T-cell (primary cell): ENCODE measurements at regions not wholly inside any gene's neighbourhood (a gene's known extent, or its start where the extent isn't known, plus 50 kb on each side); places are given as distances from the start of the nearest gene placed in this dataset.
"Not testable (repeated sequence)": the region's sequence is repeated elsewhere in the genome, so short reads cannot be mapped to it uniquely, and the experiment has no call there.

Experiments used
- ATAC-seq, 4 experiments: fragments of 200-7000 bp in 3 of 4; fragments of 150-1000 bp in 1 of 4; cut with Tn5 transposase; replicated peaks in 1 of 4; 1 replicate in 3 of 4; 2 replicates in 1 of 4; pipeline ENCODE4 v1.10.0; 2021; ENCODE audit warnings: moderate library complexity in 3 of 4, mild to moderate bottlenecking in 2 of 4, moderate number of reproducible peaks in 1 of 4
- CTCF ChIA-PET, 2 donors: fragments of 300-600 bp; sonication (Branson Sonifier 250); formaldehyde crosslinking; loops; one replicate each; lab custom pipeline; 2022; ENCODE audit warnings: antibody characterized with exemption in 2 of 2; lab: Charles Lee
- POLR2A ChIA-PET, 2 donors: fragments of 300-600 bp; sonication (Branson Sonifier 250); formaldehyde crosslinking; loops; one replicate each; lab custom pipeline; 2022; ENCODE audit warnings: antibody characterized with exemption in 2 of 2; lab: Charles Lee
- DNase-seq, 35 experiments: peaks; one replicate each; pipeline versions ENCODE4 v3.0.0 to v3.0.0-alpha.2; 2013 to 2023
- H3K27ac ChIP-seq: one replicate; pipeline ENCODE4 v1.5.1; 2013; ENCODE audit warnings: low read length
- H3K27me3 ChIP-seq, 2 experiments: replicated peaks in 1 of 2; 1 replicate in 1 of 2; 2 replicates in 1 of 2; pipeline versions ENCODE4 v1.6.1 to v1.7.0; 2013; ENCODE audit warnings: low read length in 1 of 2, mixed read lengths in 1 of 2; ENCODE audit not compliant: control insufficient read depth in 2 of 2, insufficient read depth in 2 of 2; ENCODE audit errors: extremely low read depth in 1 of 2
- H3K36me3 ChIP-seq, 2 donors: 1 replicate in 1 of 2; 2 replicates in 1 of 2; pipeline versions ENCODE4 v1.6.1 to v1.7.0; 2013; ENCODE audit warnings: low read length in 1 of 2; ENCODE audit not compliant: control insufficient read depth in 2 of 2, insufficient read depth in 1 of 2; ENCODE audit errors: extremely low read depth in 1 of 2
- H3K4me1 ChIP-seq, 2 experiments: 1 replicate in 1 of 2; 2 replicates in 1 of 2; pipeline versions ENCODE4 v1.6.1 to v1.7.0; 2013; ENCODE audit warnings: low read length in 2 of 2, mixed read lengths in 1 of 2; ENCODE audit not compliant: insufficient read depth in 2 of 2, control insufficient read depth in 1 of 2; ENCODE audit errors: extremely low read depth in 1 of 2
- H3K4me3 ChIP-seq, 2 donors: 1 replicate in 1 of 2; 2 replicates in 1 of 2; pipeline versions ENCODE4 v1.5.1 to v1.7.0; 2013; ENCODE audit warnings: mild to moderate bottlenecking in 2 of 2, low read length in 1 of 2, moderate library complexity in 1 of 2; ENCODE audit not compliant: control insufficient read depth in 1 of 2; ENCODE audit errors: extremely low read depth in 1 of 2
- H3K9me3 ChIP-seq: 2 replicates; pipeline ENCODE4 v1.7.0; 2013
- H3K27ac Mint-ChIP-seq, 2 donors: one replicate each; pipeline ENCODE4 v1.8.0; 2020 to 2021; ENCODE audit warnings: mild to moderate bottlenecking in 2 of 2, mixed read lengths in 2 of 2
- H3K27me3 Mint-ChIP-seq, 2 donors: one replicate each; pipeline ENCODE4 v1.8.0; 2021 to 2022; ENCODE audit warnings: mixed read lengths in 2 of 2
- H3K36me3 Mint-ChIP-seq: one replicate; pipeline ENCODE4 v1.8.0; 2021; ENCODE audit warnings: mixed read lengths
- H3K4me1 Mint-ChIP-seq, 3 donors: one replicate each; pipeline ENCODE4 v1.8.0; 2020 to 2022; ENCODE audit warnings: mixed read lengths in 3 of 3, mild to moderate bottlenecking in 1 of 3
- H3K4me3 Mint-ChIP-seq, 3 donors: one replicate each; pipeline ENCODE4 v1.8.0; 2020 to 2022; ENCODE audit warnings: mild to moderate bottlenecking in 3 of 3, mixed read lengths in 3 of 3, moderate library complexity in 3 of 3
- H3K9me3 Mint-ChIP-seq, 3 donors: one replicate each; pipeline ENCODE4 v1.8.0; 2020 to 2022; ENCODE audit warnings: mixed read lengths in 3 of 3
- WGBS: methylation state at CpG from one replicate; pipeline ENCODE4 v1.1.5; 2013; ENCODE audit warnings: missing lambda C conversion rate; ENCODE audit not compliant: insufficient coverage; 5-methylcytosine and 5-hydroxymethylcytosine counted together

DNA sequence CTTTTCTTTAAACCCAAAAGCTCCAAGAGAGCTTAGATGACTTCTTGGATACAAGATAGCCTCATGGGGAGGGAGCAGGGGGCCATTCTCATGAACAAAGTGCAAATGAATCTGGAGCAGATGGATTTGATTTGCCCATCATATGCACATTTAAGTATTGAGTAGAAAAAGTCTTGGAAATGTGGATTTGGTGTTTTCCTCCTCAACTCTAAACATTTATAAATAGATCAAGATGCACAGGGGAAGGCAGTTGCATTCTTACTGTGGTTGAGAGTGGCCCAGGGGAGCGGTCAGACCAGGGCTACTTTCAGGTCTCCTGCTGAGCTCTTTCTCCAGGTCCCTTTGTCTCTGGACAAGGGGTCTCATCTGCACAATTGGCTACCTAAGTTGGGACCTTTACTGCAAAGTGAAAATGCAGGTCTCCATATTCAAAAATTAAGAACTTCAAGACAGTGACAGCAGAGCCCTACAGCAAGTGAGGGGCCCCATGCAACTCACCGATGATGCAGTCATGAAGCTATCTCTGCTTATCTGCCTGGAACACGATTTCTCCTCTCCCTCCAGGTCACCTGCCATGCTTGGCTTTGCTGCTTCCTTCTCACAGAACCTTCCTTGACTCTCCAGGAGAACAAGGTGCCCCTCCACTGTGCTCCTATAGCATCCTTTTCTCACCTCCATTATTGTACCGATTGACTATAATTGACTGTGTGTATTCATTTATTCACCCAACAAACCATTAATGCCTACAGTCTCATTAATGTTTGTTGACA lies 145.4 kb downstream of the LPIN1 start:
- ChIA-PET CTCF (interaction anchor here in 1 of 2 donors (0.5 kb wide), 1 partner anchor 761 kb away, joined by 3 read pairs; no protein-coding TSS in a partner anchor), POLR2A (interaction anchor here in 1 of 2 donors (0.8 kb wide), 1 partner anchor 88 kb away, joined by 3 read pairs; no protein-coding TSS in a partner anchor)
- WGBS: 100% methylated on average over 2 of the region's 4 CpGs
- Histone ChIP-seq H3K4me3 (no peak overlapping the region), H3K4me1 (peaks cover 0 to 11% of the 10 kb centered on the region in 2 experiments), H3K36me3 (no peaks in the 10 kb centered on the region), H3K27ac (no peak overlapping the region), H3K9me3 (peaks cover 7% of the 10 kb centered on the region), H3K27me3 (no peaks in the 10 kb centered on the region)
- ATAC-seq: no peak
- H3K4me3 Mint-ChIP-seq: no peak overlapping the region
- H3K9me3 Mint-ChIP-seq: peaks cover 20 to 43% (median 22%) of the 10 kb centered on the region in 3 donors
- H3K36me3 Mint-ChIP-seq: peaks cover 21% of the 10 kb centered on the region
- DNase-seq: no peak
- H3K27me3 Mint-ChIP-seq: no peaks in the 10 kb centered on the region
- no peak overlapping the region for H3K27ac Mint-ChIP-seq
- H3K4me1 Mint-ChIP-seq: no peaks in the 10 kb centered on the region

DNA sequence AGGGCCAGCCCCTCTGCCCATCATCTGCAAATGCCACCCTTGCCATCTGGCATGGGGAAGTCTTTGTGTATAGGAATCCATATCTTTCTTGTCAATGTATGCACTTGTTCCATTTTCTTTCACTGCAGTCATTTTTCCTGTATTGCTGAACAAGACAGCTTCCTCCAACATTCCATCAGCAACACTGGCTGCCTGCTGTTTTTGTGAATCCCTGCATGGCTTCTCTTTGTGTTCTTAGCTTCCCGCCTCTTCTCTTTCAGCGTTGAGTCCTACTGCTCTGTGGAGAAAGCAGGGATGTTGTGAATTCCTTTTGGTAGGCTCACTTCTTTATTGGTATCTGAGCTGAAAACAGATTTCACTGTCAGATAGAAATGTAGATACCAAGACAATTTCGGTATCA lies 150.0 kb downstream of the LPIN1 start:
- Mint-ChIP-seq H3K4me3 (no peak overlapping the region), H3K27me3 (no peaks in the 10 kb centered on the region), H3K27ac (no peak overlapping the region), H3K9me3 (peaks cover 4 to 17% (median 10%) of the 10 kb centered on the region in 3 donors), H3K4me1 (peaks cover 0 to 3% (median 0%) of the 10 kb centered on the region in 3 donors), H3K36me3 (peaks cover 5% of the 10 kb centered on the region)
- H3K27ac ChIP-seq: no peak overlapping the region
- ChIA-PET POLR2A (interaction anchor here in 1 of 2 donors (0.5 kb wide), 1 partner anchor 25 kb away, joined by 8 read pairs; no protein-coding TSS in a partner anchor), CTCF (no interaction called here)
- 100% methylated on average over 1 of the region's 3 CpGs for WGBS
- no peaks in the 10 kb centered on the region for H3K4me1 ChIP-seq
- no peaks in the 10 kb centered on the region for H3K27me3 ChIP-seq
- H3K36me3 ChIP-seq: no peaks in the 10 kb centered on the region
- H3K9me3 ChIP-seq: no peaks in the 10 kb centered on the region
- no peak for ATAC-seq
- no peak for DNase-seq
- no peak overlapping the region for H3K4me3 ChIP-seq

DNA sequence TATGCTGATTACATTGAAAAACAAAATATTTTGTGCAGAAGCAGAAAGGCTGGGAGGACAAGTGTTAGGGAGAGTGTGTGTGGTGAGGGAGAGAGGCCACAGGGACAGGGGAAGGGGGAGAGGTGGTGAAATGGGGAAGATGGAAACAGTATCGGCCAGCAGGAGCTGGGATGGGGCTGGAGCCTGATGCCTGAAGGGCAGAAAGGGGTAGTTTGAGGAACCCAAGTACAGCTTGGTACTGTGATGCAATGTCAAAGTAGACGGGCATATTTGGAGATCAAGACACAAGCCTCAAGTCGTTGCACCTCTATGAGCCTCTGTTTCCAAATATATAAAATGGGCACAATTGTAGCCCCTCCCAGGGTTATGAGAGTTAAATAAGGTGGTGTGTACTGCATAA lies 152.1 kb downstream of the LPIN1 start:
- Mint-ChIP-seq H3K36me3 (no peaks in the 10 kb centered on the region), H3K9me3 (peaks cover 4 to 10% (median 10%) of the 10 kb centered on the region in 3 donors), H3K27me3 (no peaks in the 10 kb centered on the region), H3K4me3 (no peak overlapping the region), H3K27ac (no peak overlapping the region), H3K4me1 (peaks cover 0 to 6% (median 0%) of the 10 kb centered on the region in 3 donors)
- DNase-seq: no peak
- H3K9me3 ChIP-seq: no peaks in the 10 kb centered on the region
- H3K4me1 ChIP-seq: no peaks in the 10 kb centered on the region
- POLR2A ChIA-PET: no interaction called here
- CTCF ChIA-PET: no interaction called here
- H3K27me3 ChIP-seq: no peaks in the 10 kb centered on the region
- no peak overlapping the region for H3K27ac ChIP-seq
- H3K36me3 ChIP-seq: no peaks in the 10 kb centered on the region
- H3K4me3 ChIP-seq: no peak overlapping the region
- ATAC-seq: no peak
- 63% methylated on average over 1 of the region's 3 CpGs for WGBS

DNA sequence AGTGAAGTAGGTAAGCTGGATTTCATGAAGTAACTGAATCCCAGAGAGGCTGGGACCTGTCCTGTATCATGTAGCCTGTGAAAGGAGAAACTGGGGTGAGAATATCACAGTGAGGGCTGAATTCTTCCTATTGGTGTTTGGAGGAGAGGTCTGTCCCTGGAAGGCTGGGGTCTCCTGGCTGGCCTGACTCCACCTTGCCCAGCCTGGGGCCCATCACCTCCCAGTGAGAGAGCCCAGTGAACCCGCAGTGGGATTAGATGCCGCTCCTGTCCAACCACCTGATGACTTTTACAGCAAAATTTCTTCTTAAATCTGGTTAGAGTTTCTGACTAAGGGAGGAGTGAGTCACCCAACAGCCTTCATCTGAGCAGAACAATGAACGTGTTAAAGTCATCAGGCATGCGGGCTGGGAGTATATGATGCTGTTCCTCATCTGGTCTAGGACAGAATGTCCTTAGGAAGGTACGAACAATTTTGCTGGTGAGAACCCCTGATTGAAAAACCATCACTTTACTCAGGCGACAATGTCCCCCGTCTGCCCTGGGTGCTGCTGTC lies 152.9 kb downstream of the LPIN1 start:
- Histone ChIP-seq H3K27me3 (no peaks in the 10 kb centered on the region), H3K4me3 (no peak overlapping the region), H3K9me3 (no peaks in the 10 kb centered on the region), H3K4me1 (no peaks in the 10 kb centered on the region), H3K27ac (no peak overlapping the region), H3K36me3 (no peaks in the 10 kb centered on the region)
- peaks cover 4 to 9% (median 8%) of the 10 kb centered on the region in 3 donors for H3K9me3 Mint-ChIP-seq
- ATAC-seq (no peak), DNase-seq (no peak)
- 71% methylated on average over 2 of the region's 7 CpGs for whole genome bisulfite sequencing
- peaks cover 0 to 6% (median 4%) of the 10 kb centered on the region in 3 donors for H3K4me1 Mint-ChIP-seq
- no peaks in the 10 kb centered on the region for H3K36me3 Mint-ChIP-seq
- H3K27ac Mint-ChIP-seq: no peak overlapping the region
- CTCF ChIA-PET: no interaction called here
- POLR2A ChIA-PET: no interaction called here
- H3K27me3 Mint-ChIP-seq: no peaks in the 10 kb centered on the region
- H3K4me3 Mint-ChIP-seq: no peak overlapping the region

DNA sequence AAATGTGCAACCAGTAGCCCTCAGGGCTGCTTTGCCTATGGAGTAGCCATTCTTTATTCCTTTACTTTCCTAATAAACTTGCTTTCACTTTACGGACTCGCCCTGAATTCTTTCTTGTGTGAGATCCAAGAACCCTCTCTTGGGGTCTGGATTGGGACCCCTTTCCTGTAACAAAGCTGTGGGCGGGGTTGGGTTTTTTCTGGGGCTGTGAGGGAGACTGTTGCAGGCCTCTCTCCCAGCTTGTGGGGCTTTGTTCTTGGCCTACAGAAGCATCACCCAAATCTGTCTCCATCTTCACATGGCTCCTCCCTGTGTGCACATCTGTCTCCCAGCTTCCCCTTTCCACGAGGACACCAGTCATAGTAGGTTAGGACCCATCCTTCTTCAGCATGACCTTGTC lies 154.5 kb downstream of the LPIN1 start:
- H3K36me3 ChIP-seq, DNase-seq, ATAC-seq, H3K9me3 Mint-ChIP-seq, H3K9me3 ChIP-seq, H3K27ac ChIP-seq, H3K36me3 Mint-ChIP-seq, H3K27me3 ChIP-seq, H3K27ac Mint-ChIP-seq, H3K27me3 Mint-ChIP-seq, H3K4me1 ChIP-seq, H3K4me1 Mint-ChIP-seq, H3K4me3 ChIP-seq, POLR2A ChIA-PET, H3K4me3 Mint-ChIP-seq: not testable (repeated sequence)
- CTCF ChIA-PET: interaction anchor here in 1 of 2 donors (0.6 kb wide), 1 partner anchor 14 kb away, joined by 4 read pairs; no protein-coding TSS in a partner anchor
- WGBS: no CpG with 5 or more reads among the region's 4 CpGs

DNA sequence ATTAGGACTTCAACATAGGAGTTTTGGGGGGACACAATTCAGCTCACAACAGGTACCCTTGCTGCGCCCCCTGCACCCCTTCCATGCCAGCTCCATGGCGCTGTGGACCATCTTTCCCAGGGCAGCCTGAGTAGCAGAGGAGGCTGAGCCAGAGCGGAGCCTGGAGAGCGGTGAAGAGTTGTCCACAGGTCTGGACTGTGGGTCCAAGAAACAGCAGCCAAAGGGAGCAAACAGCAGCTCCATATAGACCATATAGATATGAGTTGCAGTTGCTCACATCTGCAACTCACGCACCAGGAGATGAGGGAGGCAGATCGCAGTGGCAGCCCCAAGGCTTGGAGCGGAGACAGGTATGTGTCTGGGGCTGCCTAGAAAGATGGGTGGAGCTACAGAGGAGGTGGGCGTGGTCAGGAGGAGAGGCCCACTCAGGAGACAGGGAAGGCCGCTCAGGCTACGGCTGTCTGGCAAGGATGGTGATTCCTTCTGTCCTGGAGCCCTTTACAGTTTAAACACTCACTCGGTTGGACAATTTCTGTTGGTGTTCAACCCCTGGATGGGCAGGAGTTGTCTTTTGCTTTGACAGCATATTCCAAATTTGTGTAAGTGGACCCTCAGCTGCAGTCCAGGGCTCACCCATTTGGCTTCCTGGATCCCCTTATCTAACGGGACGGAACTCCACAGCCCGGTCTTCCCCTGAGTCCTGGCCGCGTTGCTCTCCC lies 155.1 kb downstream of the LPIN1 start:
- Mint-ChIP-seq H3K36me3 (no peaks in the 10 kb centered on the region), H3K4me1 (peaks cover 0 to 6% (median 4%) of the 10 kb centered on the region in 3 donors), H3K27ac (no peak overlapping the region), H3K4me3 (no peak overlapping the region), H3K27me3 (no peaks in the 10 kb centered on the region), H3K9me3 (no peaks in the 10 kb centered on the region)
- POLR2A ChIA-PET: no interaction called here
- H3K36me3 ChIP-seq: no peaks in the 10 kb centered on the region
- no peak overlapping the region for H3K4me3 ChIP-seq
- CTCF ChIA-PET: no interaction called here
- ATAC-seq: no peak
- 86% methylated on average over 8 of the region's 16 CpGs for WGBS
- no peaks in the 10 kb centered on the region for H3K9me3 ChIP-seq
- no peak for DNase-seq
- H3K27me3 ChIP-seq: no peaks in the 10 kb centered on the region
- H3K4me1 ChIP-seq: no peaks in the 10 kb centered on the region
- no peak overlapping the region for H3K27ac ChIP-seq
